Activated T-cell treated with anti-CD3 and anti-CD28 coated beads for 48 hours (primary cell): ENCODE measurements at regions not wholly inside any gene's neighbourhood (a gene's known extent, or its start where the extent isn't known, plus 50 kb on each side); places are given as distances from the start of the nearest gene placed in this dataset.
A peak's percentile ranks its signal among the peaks of the same experiment; 100 is the strongest.
"Not testable (repeated sequence)": the region's sequence is repeated elsewhere in the genome, so short reads cannot be mapped to it uniquely, and the experiment has no call there.

ENCODE experiments used
- DNase-seq: peaks from one replicate; pipeline ENCODE4 v3.0.0-alpha.2; 2020; ENCODE audit warnings: low read depth

- DNase-seq: not testable (repeated sequence)
Measured at GRCh38 chr9:42434844-42435714, 251.6 kb downstream of the SPATA31A6 start.

DNA sequence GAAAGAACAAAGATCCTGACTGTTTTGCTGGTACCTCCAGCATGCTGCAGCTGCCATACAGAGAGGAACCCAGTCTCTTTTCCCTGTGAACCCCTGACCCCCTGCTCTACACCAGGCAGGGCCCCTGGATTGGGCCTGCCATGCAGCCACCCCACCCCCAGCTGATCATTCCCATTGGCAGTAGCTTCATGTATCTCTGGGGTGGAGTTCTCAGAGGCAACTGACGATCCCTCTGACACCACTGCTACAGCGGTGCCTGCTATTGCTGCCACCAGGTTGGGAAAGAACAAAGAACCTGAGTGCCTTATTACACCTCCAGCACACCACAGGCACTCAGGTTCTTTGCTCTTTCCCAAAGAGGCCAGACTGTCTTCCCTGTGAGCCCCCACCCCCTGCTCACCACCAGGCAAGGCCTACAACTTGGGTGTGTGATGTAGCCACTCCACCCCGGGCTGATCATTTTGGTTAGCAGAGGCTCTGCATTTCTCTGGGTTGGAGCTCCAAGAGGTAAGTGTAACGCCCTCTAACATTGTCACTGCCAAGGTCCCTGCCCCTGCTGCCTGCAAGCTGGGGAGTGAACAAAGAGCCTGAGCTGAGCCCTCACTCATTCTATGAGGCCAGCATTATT, 252.4 kb downstream of the SPATA31A6 start:
- not testable (repeated sequence) for DNase-seq

- not testable (repeated sequence) for DNase-seq
Measured at GRCh38 chr9:42437057-42437759, 253.7 kb downstream of the SPATA31A6 start.

GRCh38 chr9:42442680-42443079, 259.2 kb downstream of the SPATA31A6 start:
- not testable (repeated sequence) for DNase-seq

DNA sequence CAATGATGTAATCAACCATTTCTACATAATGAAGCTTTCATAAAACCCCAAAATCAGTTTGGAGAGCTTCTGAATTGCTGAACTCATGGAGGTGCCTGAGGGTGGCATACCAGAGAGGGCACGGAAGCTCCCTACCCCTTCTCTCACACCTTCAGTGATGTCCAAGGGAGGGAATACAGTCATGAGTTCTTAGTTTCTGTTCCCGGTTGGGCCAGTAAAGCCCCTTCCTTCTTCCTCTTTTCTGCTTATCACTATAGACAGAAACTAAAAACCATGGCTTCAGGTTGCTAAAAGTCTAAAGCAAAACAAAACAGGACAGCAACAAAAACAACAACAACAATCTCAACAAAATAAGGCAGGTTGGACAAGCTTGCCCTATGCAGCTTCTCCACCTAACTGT, 260.0 kb downstream of the SPATA31A6 start:
- DNase-seq: not testable (repeated sequence)

DNA sequence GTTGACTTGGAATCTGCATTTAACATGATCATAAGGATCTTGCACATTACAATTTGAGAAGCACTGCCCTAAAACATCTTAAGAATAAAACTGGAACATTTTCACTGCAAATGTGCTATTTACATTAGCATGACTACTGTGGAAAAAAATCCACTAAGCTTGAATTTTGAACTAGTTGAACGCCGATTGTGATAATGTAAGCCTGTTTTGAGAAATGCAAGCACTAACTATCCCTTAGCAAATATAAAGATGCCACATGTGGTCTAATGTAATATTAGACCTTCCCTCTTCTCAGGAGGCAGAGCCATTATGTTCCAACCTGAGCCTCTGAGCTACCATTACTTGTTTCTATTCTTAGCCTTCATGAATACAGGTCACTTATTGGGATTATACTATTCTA, 278.0 kb downstream of the SPATA31A6 start:
- DNase-seq: not testable (repeated sequence)

GRCh38 chr9:42461863-42462262, 278.4 kb downstream of the SPATA31A6 start:
- not testable (repeated sequence) for DNase-seq

GRCh38 chr9:42463981-42464380, 280.5 kb downstream of the SPATA31A6 start:
- not testable (repeated sequence) for DNase-seq

GRCh38 chr9:42470577-42470976, 287.1 kb downstream of the SPATA31A6 start:
- not testable (repeated sequence) for DNase-seq

- not testable (repeated sequence) for DNase-seq
Measured at GRCh38 chr9:42490989-42491388, 307.5 kb downstream of the SPATA31A6 start.

DNA sequence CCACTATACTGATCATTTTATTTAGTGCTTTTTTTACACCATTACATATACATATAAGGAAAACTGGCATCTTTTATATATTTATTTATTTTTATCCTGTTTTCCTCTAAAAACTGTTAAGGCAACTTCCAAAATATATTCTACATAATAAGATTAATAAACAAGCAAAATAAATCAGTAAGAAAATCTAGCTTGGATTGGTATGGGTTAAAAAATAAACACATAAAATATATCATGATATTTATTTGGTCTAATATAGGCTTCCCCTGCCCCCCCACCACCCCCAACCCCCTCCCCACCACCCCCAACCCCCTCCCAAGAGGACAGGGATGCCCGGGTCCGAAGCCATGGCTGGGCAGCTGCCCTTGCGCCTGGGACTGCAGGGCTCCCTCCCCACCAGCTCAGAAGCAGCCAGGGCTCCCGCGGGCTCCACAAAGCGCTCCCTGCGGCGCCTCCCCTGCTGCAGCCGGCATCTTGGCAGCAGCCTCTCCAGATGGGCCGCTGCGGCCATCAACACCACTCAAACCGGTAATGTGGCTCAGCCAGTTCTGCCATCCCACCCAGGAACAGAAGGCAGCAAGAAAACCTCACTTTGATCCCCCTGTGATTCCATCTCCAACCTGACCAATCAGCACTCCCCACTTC, 319.3 kb downstream of the SPATA31A6 start:
- DNase-seq: not testable (repeated sequence)

GRCh38 chr9:42508111-42508510, 324.7 kb downstream of the SPATA31A6 start:
- DNase-seq: not testable (repeated sequence)

- DNase-seq: not testable (repeated sequence)
Measured at GRCh38 chr9:42513535-42513934, 330.1 kb downstream of the SPATA31A6 start.

GRCh38 chr9:42534325-42534983, 351.0 kb downstream of the SPATA31A6 start:
- DNase-seq: not testable (repeated sequence)

DNA sequence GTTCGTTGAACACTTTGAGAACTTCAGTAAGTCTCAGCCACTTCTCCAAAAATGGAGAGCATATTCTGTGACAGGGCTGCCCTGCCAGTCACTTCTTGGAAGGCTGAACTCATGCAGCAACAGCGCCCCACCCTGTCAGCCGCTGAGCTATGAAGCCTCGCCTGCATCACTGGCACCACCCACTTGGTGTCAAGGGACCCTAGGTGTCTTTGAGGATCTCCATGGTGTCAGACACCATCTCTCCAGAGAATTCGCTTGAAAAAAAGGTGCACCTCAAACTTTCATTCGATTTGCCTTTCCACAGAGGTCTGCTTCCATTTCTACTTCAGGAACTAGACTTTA, 351.5 kb downstream of the SPATA31A6 start:
- peak; percentile 21 for DNase-seq

DNA sequence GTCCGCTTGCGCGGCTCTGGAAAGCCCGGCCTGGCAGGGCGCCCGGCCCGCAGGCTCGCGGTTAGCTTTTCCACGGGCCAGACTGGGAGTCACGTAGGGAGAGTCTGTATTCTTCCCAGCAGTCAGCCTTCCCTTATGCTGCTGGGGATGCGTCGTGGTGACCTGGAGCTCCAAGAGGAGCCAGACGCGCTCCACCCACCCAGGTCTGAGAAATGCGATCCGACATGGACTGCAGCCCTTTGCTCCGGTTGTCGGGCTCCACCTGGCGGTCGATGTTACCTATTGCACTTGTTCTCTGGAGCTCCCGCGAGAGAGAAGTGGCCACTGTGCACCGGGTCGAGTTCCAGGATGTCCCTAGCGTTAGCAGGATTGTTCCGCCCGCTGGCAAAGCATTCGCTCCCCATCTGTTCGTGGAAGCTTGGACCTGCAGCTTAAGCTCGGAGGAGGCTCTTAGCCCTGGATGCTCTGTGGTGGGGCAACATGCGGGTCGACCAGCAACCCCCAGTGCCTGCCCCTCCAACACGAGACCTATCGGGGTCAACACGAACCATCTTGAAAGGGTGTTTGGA, 367.4 kb downstream of the SPATA31A6 start:
- DNase-seq: not testable (repeated sequence)

DNA sequence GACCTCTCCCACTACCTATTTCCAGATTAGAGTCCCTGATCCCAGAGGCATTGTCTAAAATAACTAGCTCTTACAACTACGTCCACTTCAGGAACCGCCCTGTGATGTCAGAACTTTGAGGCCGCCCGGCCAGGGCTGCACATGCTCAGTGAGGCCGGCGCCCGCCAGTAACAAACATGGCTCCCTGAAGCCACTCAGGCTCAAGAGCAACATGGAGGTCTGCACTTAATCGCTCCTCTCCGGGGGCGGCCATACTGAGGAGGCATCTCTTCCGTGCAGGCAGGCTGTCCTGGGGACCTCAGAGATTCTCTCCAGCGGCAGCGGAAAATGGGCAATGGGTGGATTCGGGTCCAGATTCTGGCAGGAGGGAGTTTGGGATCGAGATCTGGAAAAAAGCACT, 385.1 kb downstream of the SPATA31A6 start:
- not testable (repeated sequence) for DNase-seq

GRCh38 chr9:42568942-42569556, 385.6 kb downstream of the SPATA31A6 start:
- DNase-seq: peak; percentile 4

DNA sequence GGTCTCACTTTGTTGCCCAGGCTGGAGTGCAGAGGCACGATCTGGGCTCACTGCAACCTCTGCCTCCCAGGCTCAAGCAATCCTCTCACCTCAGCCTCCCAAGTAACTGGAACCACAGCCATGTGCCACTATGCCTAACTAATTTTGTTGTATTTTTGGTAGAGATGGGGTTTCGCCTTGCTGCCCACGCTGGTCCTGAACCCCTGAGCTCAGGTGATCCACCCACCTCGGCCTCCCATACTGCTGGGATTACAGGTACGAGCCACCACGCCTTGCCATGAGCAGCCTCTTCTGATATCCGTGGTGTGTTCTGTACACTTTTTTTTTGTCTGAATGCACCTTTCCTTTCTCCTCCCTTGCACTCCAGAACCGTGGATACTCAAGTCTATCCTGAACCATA, 394.4 kb downstream of the SPATA31A6 start:
- not testable (repeated sequence) for DNase-seq
